Thoracic aorta (tissue), 2 donors: ENCODE measurements at regions not wholly inside any gene's neighbourhood (a gene's known extent, or its start where the extent isn't known, plus 50 kb on each side); places are given as distances from the start of the nearest gene placed in this dataset.

Experiments used
- ATAC-seq: fragments of 150-250 bp; one replicate; pipeline ENCODE4 v1.8.0; 2017; ENCODE audit warnings: low read depth; ENCODE audit not compliant: insufficient number of reproducible peaks, low FRiP score
- DNase-seq: peaks from one replicate; pipeline ENCODE4 v3.0.0-alpha.2; 2020; ENCODE audit warnings: low spot score
- H3K27ac ChIP-seq, 2 donors: fragments of 200-600 bp; sonication (generic); 1 replicate in 1 of 2; 2 replicates in 1 of 2; pipeline ENCODE4 v1.5.1; 2016; ENCODE audit warnings: mild to moderate bottlenecking in 2 of 2, moderate library complexity in 2 of 2
- H3K27me3 ChIP-seq: fragments of 200-600 bp; sonication (generic); replicated peaks from 2 replicates; pipeline ENCODE4 v1.6.0; 2016; ENCODE audit warnings: mild to moderate bottlenecking; ENCODE audit not compliant: insufficient read depth
- H3K36me3 ChIP-seq: fragments of 200-600 bp; sonication (generic); one replicate; pipeline ENCODE4 v1.5.1; 2016
- H3K4me1 ChIP-seq, 2 donors: fragments of 200-600 bp; sonication (generic); 1 replicate in 1 of 2; 2 replicates in 1 of 2; pipeline versions ENCODE4 v1.5.1 to v1.6.0; 2016; ENCODE audit warnings: low read depth in 2 of 2, mild to moderate bottlenecking in 1 of 2; ENCODE audit not compliant: control insufficient read depth in 1 of 2
- H3K4me3 ChIP-seq: fragments of 200-600 bp; sonication (generic); 2 replicates; pipeline ENCODE4 v1.5.1; 2016; ENCODE audit warnings: mild to moderate bottlenecking
- H3K9me3 ChIP-seq: fragments of 200-600 bp; sonication (generic); 2 replicates; pipeline ENCODE4 v1.5.1; 2016
- TF ChIP-seq, protein P1 (sequence below): fragments of 200-600 bp; sonication (generic); IDR thresholded peaks from one replicate; pipeline ENCODE4 v1.5.1; 2019; ENCODE audit warnings: antibody characterized with exemption

GRCh38 chr6:16063580-16063979, 65.3 kb upstream of the MYLIP start:
- H3K4me1 ChIP-seq, result no peaks in the 10 kb centered on the region
- no peaks in the 10 kb centered on the region for H3K36me3 ChIP-seq
- H3K27me3 ChIP-seq, result no peaks in the 10 kb centered on the region
- no peak for DNase-seq
- H3K9me3 ChIP-seq, result no peaks in the 10 kb centered on the region
- ATAC-seq, result no peak
- H3K27ac ChIP-seq, result no peak overlapping the region
- TF ChIP-seq, protein P1, sequence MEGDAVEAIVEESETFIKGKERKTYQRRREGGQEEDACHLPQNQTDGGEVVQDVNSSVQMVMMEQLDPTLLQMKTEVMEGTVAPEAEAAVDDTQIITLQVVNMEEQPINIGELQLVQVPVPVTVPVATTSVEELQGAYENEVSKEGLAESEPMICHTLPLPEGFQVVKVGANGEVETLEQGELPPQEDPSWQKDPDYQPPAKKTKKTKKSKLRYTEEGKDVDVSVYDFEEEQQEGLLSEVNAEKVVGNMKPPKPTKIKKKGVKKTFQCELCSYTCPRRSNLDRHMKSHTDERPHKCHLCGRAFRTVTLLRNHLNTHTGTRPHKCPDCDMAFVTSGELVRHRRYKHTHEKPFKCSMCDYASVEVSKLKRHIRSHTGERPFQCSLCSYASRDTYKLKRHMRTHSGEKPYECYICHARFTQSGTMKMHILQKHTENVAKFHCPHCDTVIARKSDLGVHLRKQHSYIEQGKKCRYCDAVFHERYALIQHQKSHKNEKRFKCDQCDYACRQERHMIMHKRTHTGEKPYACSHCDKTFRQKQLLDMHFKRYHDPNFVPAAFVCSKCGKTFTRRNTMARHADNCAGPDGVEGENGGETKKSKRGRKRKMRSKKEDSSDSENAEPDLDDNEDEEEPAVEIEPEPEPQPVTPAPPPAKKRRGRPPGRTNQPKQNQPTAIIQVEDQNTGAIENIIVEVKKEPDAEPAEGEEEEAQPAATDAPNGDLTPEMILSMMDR, result no peak
- H3K4me3 ChIP-seq, result no peak overlapping the region

DNA sequence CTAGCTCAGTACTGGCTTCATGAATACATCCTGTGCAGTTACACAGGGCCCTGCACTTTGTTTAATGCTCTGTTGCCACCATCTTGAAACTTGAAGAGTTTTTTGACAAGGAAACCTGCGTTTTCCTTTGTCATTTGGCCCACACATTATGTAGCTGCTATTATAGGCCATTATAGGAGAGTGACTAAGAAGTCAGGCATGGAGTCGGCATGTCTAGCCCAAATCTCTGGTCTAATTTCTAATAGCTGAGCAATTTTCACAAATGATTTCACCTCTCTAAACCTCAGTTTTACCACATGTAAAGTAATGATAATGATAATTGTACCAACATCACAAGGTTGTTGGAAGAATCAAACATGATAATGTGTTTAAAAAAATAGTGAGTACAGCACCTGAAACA, 67.1 kb upstream of the MYLIP start:
- no peak for ATAC-seq
- no peak overlapping the region for H3K4me3 ChIP-seq
- H3K27ac ChIP-seq, result no peak overlapping the region
- no peak for DNase-seq
- no peaks in the 10 kb centered on the region for H3K4me1 ChIP-seq
- no peaks in the 10 kb centered on the region for H3K27me3 ChIP-seq
- no peaks in the 10 kb centered on the region for H3K9me3 ChIP-seq
- H3K36me3 ChIP-seq, result no peaks in the 10 kb centered on the region
- TF ChIP-seq, protein P1, result no peak

GRCh38 chr6:16060039-16060438, 68.8 kb upstream of the MYLIP start:
- H3K36me3 ChIP-seq, result no peaks in the 10 kb centered on the region
- H3K9me3 ChIP-seq, result no peaks in the 10 kb centered on the region
- H3K27ac ChIP-seq, result no peak overlapping the region
- TF ChIP-seq, protein P1, result no peak
- no peak for DNase-seq
- no peak overlapping the region for H3K4me3 ChIP-seq
- no peaks in the 10 kb centered on the region for H3K4me1 ChIP-seq
- no peak for ATAC-seq
- no peaks in the 10 kb centered on the region for H3K27me3 ChIP-seq

DNA sequence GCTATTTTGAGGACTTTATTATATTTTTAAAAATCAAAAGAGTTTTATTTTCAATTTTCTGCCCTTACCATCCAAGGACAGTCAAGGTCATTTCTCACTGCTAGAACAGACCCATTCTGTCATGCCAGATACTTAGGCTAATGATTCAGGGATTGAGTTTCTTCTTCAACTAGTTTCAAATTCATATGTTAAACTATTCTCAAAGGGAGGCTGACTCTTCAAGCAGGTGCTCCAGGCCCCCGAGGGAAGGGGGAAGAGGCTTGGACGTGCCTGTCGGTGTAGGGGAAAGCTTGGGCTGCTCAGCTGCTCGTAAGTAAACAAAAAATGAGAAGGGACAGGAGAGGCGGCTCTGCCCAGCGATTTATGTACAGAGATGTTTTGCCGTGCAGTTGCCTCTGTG, 69.4 kb upstream of the MYLIP start:
- H3K4me3 ChIP-seq, result no peak overlapping the region
- no peaks in the 10 kb centered on the region for H3K27me3 ChIP-seq
- no peak overlapping the region for H3K27ac ChIP-seq
- TF ChIP-seq, protein P1, result no peak
- H3K9me3 ChIP-seq, result no peaks in the 10 kb centered on the region
- ATAC-seq (no peak), DNase-seq (no peak)
- no peaks in the 10 kb centered on the region for H3K4me1 ChIP-seq
- H3K36me3 ChIP-seq, result no peaks in the 10 kb centered on the region

DNA sequence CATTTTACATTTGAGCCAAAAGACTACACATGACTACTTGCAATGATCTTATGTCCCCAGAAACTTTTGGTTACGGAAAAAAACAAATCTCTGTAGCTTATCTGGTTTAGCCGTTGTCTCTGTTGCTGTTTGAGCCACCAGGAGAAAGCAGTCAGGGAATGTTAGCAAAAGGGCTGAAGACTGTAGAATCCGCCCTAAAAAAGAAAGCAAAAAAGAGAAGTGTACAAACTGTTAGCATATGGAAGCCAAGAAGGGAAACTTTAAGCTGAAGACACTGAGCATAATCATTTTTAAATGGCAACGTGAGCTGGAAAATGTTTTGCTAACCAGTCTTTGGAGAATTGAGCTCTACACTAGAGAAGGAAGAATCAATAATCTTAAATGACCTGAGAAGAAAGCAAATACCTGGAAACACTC, 69.9 kb upstream of the MYLIP start:
- TF ChIP-seq, protein P1, result no peak
- Histone ChIP-seq H3K27ac (no peak overlapping the region), H3K4me3 (no peak overlapping the region), H3K4me1 (no peaks in the 10 kb centered on the region), H3K9me3 (no peaks in the 10 kb centered on the region), H3K36me3 (no peaks in the 10 kb centered on the region), H3K27me3 (no peaks in the 10 kb centered on the region)
- ATAC-seq (no peak), DNase-seq (no peak)
